Mesodermal cell (in vitro differentiated cells): ENCODE measurements at regions not wholly inside any gene's neighbourhood (a gene's known extent, or its start where the extent isn't known, plus 50 kb on each side); places are given as distances from the start of the nearest gene placed in this dataset.
"Not testable (repeated sequence)": the region's sequence is repeated elsewhere in the genome, so short reads cannot be mapped to it uniquely, and the experiment has no call there.

ENCODE experiments used
- H3K27ac ChIP-seq: 2 replicates; pipeline ENCODE4 v1.7.0; 2013; ENCODE audit warnings: mild to moderate bottlenecking, low read depth, low read length, moderate library complexity; ENCODE audit not compliant: severe bottlenecking
- H3K36me3 ChIP-seq: 2 replicates; pipeline ENCODE4 v1.7.1; 2013; ENCODE audit warnings: mild to moderate bottlenecking, low read length, moderate library complexity; ENCODE audit not compliant: control insufficient read depth, insufficient read depth
- H3K4me1 ChIP-seq: one replicate; pipeline ENCODE4 v1.7.1; 2013; ENCODE audit warnings: mild to moderate bottlenecking, low read length; ENCODE audit not compliant: insufficient read depth, control insufficient read depth, poor library complexity, severe bottlenecking
- H3K4me3 ChIP-seq: 2 replicates; pipeline ENCODE4 v1.7.0; 2013; ENCODE audit warnings: low read length, control low read depth, mild to moderate bottlenecking; ENCODE audit not compliant: insufficient read depth, poor library complexity, severe bottlenecking; ENCODE audit errors: extremely low read depth
- H3K9me3 ChIP-seq: 2 replicates; pipeline ENCODE4 v1.7.1; 2013; ENCODE audit warnings: mild to moderate bottlenecking, low read length, moderate library complexity; ENCODE audit not compliant: control insufficient read depth
- WGBS, 2 experiments: methylation state at CpG; one replicate each; pipeline ENCODE4 v1.1.5; 2013; ENCODE audit warnings: missing lambda C conversion rate in 2 of 2; ENCODE audit not compliant: insufficient coverage in 2 of 2; 5-methylcytosine and 5-hydroxymethylcytosine counted together

GRCh38 chr9:105114318-105114717 is 130.1 kb upstream of the SLC44A1 start:
- Histone ChIP-seq H3K4me1 (peaks cover 3% of the 10 kb centered on the region), H3K36me3 (no peaks in the 10 kb centered on the region), H3K4me3 (no peak overlapping the region), H3K27ac (no peak overlapping the region), H3K9me3 (no peaks in the 10 kb centered on the region)
- WGBS, 2 experiments = 91 to 93% methylated on average over 4 to 5 of the region's 5 CpGs

- no peak overlapping the region for H3K4me3 ChIP-seq
- WGBS, 2 experiments = 83 to 93% methylated on average over 7 to 8 of the region's 11 CpGs
- no peak overlapping the region for H3K27ac ChIP-seq
- H3K4me1 ChIP-seq = peaks cover 3% of the 10 kb centered on the region
- H3K36me3 ChIP-seq = no peaks in the 10 kb centered on the region
- no peaks in the 10 kb centered on the region for H3K9me3 ChIP-seq
Observed at GRCh38 chr9:105114964-105115728, 129.3 kb upstream of the SLC44A1 start.

- no peaks in the 10 kb centered on the region for H3K9me3 ChIP-seq
- no peak overlapping the region for H3K4me3 ChIP-seq
- peaks cover 3% of the 10 kb centered on the region for H3K4me1 ChIP-seq
- WGBS, 2 experiments = 86 to 94% methylated on average over 9 of the region's 9 CpGs
- no peaks in the 10 kb centered on the region for H3K36me3 ChIP-seq
- H3K27ac ChIP-seq = no peak overlapping the region
Observed at GRCh38 chr9:105116052-105116868, 128.2 kb upstream of the SLC44A1 start.

- H3K4me3 ChIP-seq = no peak overlapping the region
- no peaks in the 10 kb centered on the region for H3K9me3 ChIP-seq
- 78 to 86% methylated on average over 2 of the region's 2 CpGs for WGBS, 2 experiments
- H3K36me3 ChIP-seq = no peaks in the 10 kb centered on the region
- H3K27ac ChIP-seq = no peak overlapping the region
- H3K4me1 ChIP-seq = peaks cover 3% of the 10 kb centered on the region
Observed at GRCh38 chr9:105117234-105117633, 127.2 kb upstream of the SLC44A1 start.

- Histone ChIP-seq H3K36me3 (no peaks in the 10 kb centered on the region), H3K9me3 (no peaks in the 10 kb centered on the region), H3K27ac (no peak overlapping the region), H3K4me1 (peaks cover 3% of the 10 kb centered on the region), H3K4me3 (no peak overlapping the region)
- WGBS, 2 experiments = 68 to 86% methylated on average over 3 of the region's 5 CpGs
Observed at GRCh38 chr9:105118636-105119035, 125.8 kb upstream of the SLC44A1 start.

- WGBS, 2 experiments = 69 to 78% methylated on average over 4 to 6 of the region's 6 CpGs
- Histone ChIP-seq H3K27ac (peak overlapping the region; percentile 23), H3K4me1 (peaks cover 3% of the 10 kb centered on the region), H3K9me3 (no peaks in the 10 kb centered on the region), H3K36me3 (no peaks in the 10 kb centered on the region), H3K4me3 (no peak overlapping the region)
Observed at GRCh38 chr9:105119156-105119555, 125.3 kb upstream of the SLC44A1 start.

GRCh38 chr9:105121861-105122430 is 122.5 kb upstream of the SLC44A1 start:
- WGBS, 2 experiments = 80 to 89% methylated on average over 1 of the region's 3 CpGs
- no peak overlapping the region for H3K27ac ChIP-seq

GRCh38 chr9:105124598-105124997 is 119.9 kb upstream of the SLC44A1 start:
- WGBS, 2 experiments = 97 to 100% methylated on average over 1 to 3 of the region's 5 CpGs
- H3K36me3 ChIP-seq, H3K4me3 ChIP-seq, H3K27ac ChIP-seq, H3K9me3 ChIP-seq: not testable (repeated sequence)
- peaks cover 24% of the 10 kb centered on the region for H3K4me1 ChIP-seq

More at GRCh38 chr9:105121861-105122430, 122.5 kb upstream of the SLC44A1 start:
- Histone ChIP-seq H3K4me1 (peaks cover 12% of the 10 kb centered on the region), H3K4me3 (no peak overlapping the region), H3K36me3 (no peaks in the 10 kb centered on the region), H3K9me3 (no peaks in the 10 kb centered on the region)

- no peaks in the 10 kb centered on the region for H3K9me3 ChIP-seq
- no peaks in the 10 kb centered on the region for H3K36me3 ChIP-seq
- peak overlapping the region; percentile 65 for H3K27ac ChIP-seq
- no peak overlapping the region for H3K4me3 ChIP-seq
- H3K4me1 ChIP-seq = peaks cover 27% of the 10 kb centered on the region
- WGBS, 2 experiments = 80 to 100% methylated on average over 1 of the region's 1 CpG
Observed at GRCh38 chr9:105126226-105126625, 118.2 kb upstream of the SLC44A1 start.

GRCh38 chr9:105127863-105128220 is 116.6 kb upstream of the SLC44A1 start:
- Histone ChIP-seq H3K36me3 (no peaks in the 10 kb centered on the region), H3K27ac (peak overlapping the region; percentile 62), H3K4me1 (peaks cover 34% of the 10 kb centered on the region), H3K4me3 (no peak overlapping the region), H3K9me3 (no peaks in the 10 kb centered on the region)
- 86 to 100% methylated on average over 2 of the region's 3 CpGs for WGBS, 2 experiments
